A172 (cell line): ENCODE measurements at regions not wholly inside any gene's neighbourhood (a gene's known extent, or its start where the extent isn't known, plus 50 kb on each side); places are given as distances from the start of the nearest gene placed in this dataset.
"Not testable (repeated sequence)": the region's sequence is repeated elsewhere in the genome, so short reads cannot be mapped to it uniquely, and the experiment has no call there.

Experiments
- DNase-seq: peaks from one replicate; pipeline ENCODE4 v3.0.0-alpha.2; 2015; ENCODE audit warnings: low spot score

- DNase-seq: no peak
These were observed 97.0 kb upstream of the SMARCA2 start for GRCh38 chr9:1918108-1918507.

- DNase-seq: no peak
These were observed 96.5 kb upstream of the SMARCA2 start for GRCh38 chr9:1918622-1919021.

- DNase-seq: no peak
These were observed 95.9 kb upstream of the SMARCA2 start for GRCh38 chr9:1919229-1919628.

- DNase-seq: no peak
These were observed 94.8 kb upstream of the SMARCA2 start for GRCh38 chr9:1920386-1920785.

GRCh38 chr9:1922026-1922425 is 93.1 kb upstream of the SMARCA2 start:
- DNase-seq: no peak

- DNase-seq: no peak
These were observed 87.6 kb upstream of the SMARCA2 start for GRCh38 chr9:1927546-1927945.

- DNase-seq: no peak
These were observed 86.0 kb upstream of the SMARCA2 start for GRCh38 chr9:1929134-1929533.

- no peak for DNase-seq
These were observed 85.4 kb upstream of the SMARCA2 start for GRCh38 chr9:1929722-1930244.

GRCh38 chr9:1930245-1930736 is 84.9 kb upstream of the SMARCA2 start:
- DNase-seq: not testable (repeated sequence)

GRCh38 chr9:1938135-1938534 is 77.0 kb upstream of the SMARCA2 start:
- no peak for DNase-seq

- no peak for DNase-seq
These were observed 76.4 kb upstream of the SMARCA2 start for GRCh38 chr9:1938675-1939170.

- no peak for DNase-seq
These were observed 75.7 kb upstream of the SMARCA2 start for GRCh38 chr9:1939466-1939865.

- no peak for DNase-seq
These were observed 75.2 kb upstream of the SMARCA2 start for GRCh38 chr9:1939926-1940368.

- no peak for DNase-seq
These were observed 73.2 kb upstream of the SMARCA2 start for GRCh38 chr9:1941989-1942388.

- no peak for DNase-seq
These were observed 68.4 kb upstream of the SMARCA2 start for GRCh38 chr9:1946526-1947283.

- DNase-seq: no peak
These were observed 67.7 kb upstream of the SMARCA2 start for GRCh38 chr9:1947438-1947837.

- no peak for DNase-seq
These were observed 66.6 kb upstream of the SMARCA2 start for GRCh38 chr9:1948541-1948940.

- no peak for DNase-seq
These were observed 63.7 kb upstream of the SMARCA2 start for GRCh38 chr9:1951446-1951845.

GRCh38 chr9:1952001-1952400 is 63.1 kb upstream of the SMARCA2 start:
- no peak for DNase-seq

GRCh38 chr9:1954238-1954637 is 60.9 kb upstream of the SMARCA2 start:
- no peak for DNase-seq

GRCh38 chr9:1956958-1957357 is 58.2 kb upstream of the SMARCA2 start:
- no peak for DNase-seq

- no peak for DNase-seq
These were observed 57.3 kb upstream of the SMARCA2 start for GRCh38 chr9:1957856-1958255.

- DNase-seq: no peak
These were observed 55.8 kb upstream of the SMARCA2 start for GRCh38 chr9:1959371-1959770.
